Thoracic aorta (tissue), 2 donors: ENCODE measurements at regions not wholly inside any gene's neighbourhood (a gene's known extent, or its start where the extent isn't known, plus 50 kb on each side); places are given as distances from the start of the nearest gene placed in this dataset.

Experiments
- ATAC-seq: fragments of 150-250 bp; one replicate; pipeline ENCODE4 v1.8.0; 2017; ENCODE audit warnings: low read depth; ENCODE audit not compliant: insufficient number of reproducible peaks, low FRiP score
- DNase-seq: peaks from one replicate; pipeline ENCODE4 v3.0.0-alpha.2; 2020; ENCODE audit warnings: low spot score
- H3K27ac ChIP-seq, 2 donors: fragments of 200-600 bp; sonication (generic); 1 replicate in 1 of 2; 2 replicates in 1 of 2; pipeline ENCODE4 v1.5.1; 2016; ENCODE audit warnings: mild to moderate bottlenecking in 2 of 2, moderate library complexity in 2 of 2
- H3K27me3 ChIP-seq: fragments of 200-600 bp; sonication (generic); replicated peaks from 2 replicates; pipeline ENCODE4 v1.6.0; 2016; ENCODE audit warnings: mild to moderate bottlenecking; ENCODE audit not compliant: insufficient read depth
- H3K36me3 ChIP-seq: fragments of 200-600 bp; sonication (generic); one replicate; pipeline ENCODE4 v1.5.1; 2016
- H3K4me1 ChIP-seq, 2 donors: fragments of 200-600 bp; sonication (generic); 1 replicate in 1 of 2; 2 replicates in 1 of 2; pipeline versions ENCODE4 v1.5.1 to v1.6.0; 2016; ENCODE audit warnings: low read depth in 2 of 2, mild to moderate bottlenecking in 1 of 2; ENCODE audit not compliant: control insufficient read depth in 1 of 2
- H3K4me3 ChIP-seq: fragments of 200-600 bp; sonication (generic); 2 replicates; pipeline ENCODE4 v1.5.1; 2016; ENCODE audit warnings: mild to moderate bottlenecking
- H3K9me3 ChIP-seq: fragments of 200-600 bp; sonication (generic); 2 replicates; pipeline ENCODE4 v1.5.1; 2016
- TF ChIP-seq, protein P1 (sequence below): fragments of 200-600 bp; sonication (generic); IDR thresholded peaks from one replicate; pipeline ENCODE4 v1.5.1; 2019; ENCODE audit warnings: antibody characterized with exemption

DNA sequence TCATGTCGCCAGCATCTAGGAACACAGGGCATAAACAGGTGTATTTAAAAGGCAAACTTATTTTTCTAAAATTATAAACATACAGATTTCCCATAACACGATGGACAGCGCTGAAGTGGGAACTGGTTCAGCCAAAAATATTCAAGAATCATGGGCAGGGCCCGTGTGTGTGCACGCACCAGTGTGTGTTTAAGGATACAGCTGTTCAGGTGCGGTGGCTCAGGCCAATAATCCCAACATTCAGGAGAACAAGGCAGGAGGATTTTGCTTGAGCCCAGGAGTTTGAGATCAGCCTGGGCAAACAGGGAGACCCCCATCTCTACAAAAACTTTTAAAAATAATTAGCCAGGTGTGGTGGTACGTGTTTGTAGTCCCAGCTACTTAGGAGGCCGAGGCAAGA is 288.6 kb upstream of the HDAC4 start:
- peaks cover 0 to 8% of the 10 kb centered on the region in 2 donors for H3K4me1 ChIP-seq
- H3K27me3 ChIP-seq = no peaks in the 10 kb centered on the region
- no peak overlapping the region for H3K27ac ChIP-seq
- no peaks in the 10 kb centered on the region for H3K9me3 ChIP-seq
- no peaks in the 10 kb centered on the region for H3K36me3 ChIP-seq
- no peak overlapping the region for H3K4me3 ChIP-seq
- ATAC-seq (no peak), DNase-seq (no peak)
- TF ChIP-seq, protein P1, sequence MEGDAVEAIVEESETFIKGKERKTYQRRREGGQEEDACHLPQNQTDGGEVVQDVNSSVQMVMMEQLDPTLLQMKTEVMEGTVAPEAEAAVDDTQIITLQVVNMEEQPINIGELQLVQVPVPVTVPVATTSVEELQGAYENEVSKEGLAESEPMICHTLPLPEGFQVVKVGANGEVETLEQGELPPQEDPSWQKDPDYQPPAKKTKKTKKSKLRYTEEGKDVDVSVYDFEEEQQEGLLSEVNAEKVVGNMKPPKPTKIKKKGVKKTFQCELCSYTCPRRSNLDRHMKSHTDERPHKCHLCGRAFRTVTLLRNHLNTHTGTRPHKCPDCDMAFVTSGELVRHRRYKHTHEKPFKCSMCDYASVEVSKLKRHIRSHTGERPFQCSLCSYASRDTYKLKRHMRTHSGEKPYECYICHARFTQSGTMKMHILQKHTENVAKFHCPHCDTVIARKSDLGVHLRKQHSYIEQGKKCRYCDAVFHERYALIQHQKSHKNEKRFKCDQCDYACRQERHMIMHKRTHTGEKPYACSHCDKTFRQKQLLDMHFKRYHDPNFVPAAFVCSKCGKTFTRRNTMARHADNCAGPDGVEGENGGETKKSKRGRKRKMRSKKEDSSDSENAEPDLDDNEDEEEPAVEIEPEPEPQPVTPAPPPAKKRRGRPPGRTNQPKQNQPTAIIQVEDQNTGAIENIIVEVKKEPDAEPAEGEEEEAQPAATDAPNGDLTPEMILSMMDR = no peak

GRCh38 chr2:239688840-239689239 is 288.0 kb upstream of the HDAC4 start:
- Histone ChIP-seq H3K9me3 (no peaks in the 10 kb centered on the region), H3K27ac (no peak overlapping the region), H3K4me3 (no peak overlapping the region), H3K36me3 (no peaks in the 10 kb centered on the region), H3K4me1 (peaks cover 0 to 8% of the 10 kb centered on the region in 2 donors), H3K27me3 (no peaks in the 10 kb centered on the region)
- no peak for DNase-seq
- TF ChIP-seq, protein P1 = no peak
- ATAC-seq = no peak

GRCh38 chr2:239688122-239688681 is 287.4 kb upstream of the HDAC4 start:
- H3K27ac ChIP-seq = no peak overlapping the region
- no peaks in the 10 kb centered on the region for H3K9me3 ChIP-seq
- H3K4me1 ChIP-seq = peaks cover 0 to 8% of the 10 kb centered on the region in 2 donors
- H3K4me3 ChIP-seq = no peak overlapping the region
- TF ChIP-seq, protein P1 = no peak
- H3K27me3 ChIP-seq = no peaks in the 10 kb centered on the region
- H3K36me3 ChIP-seq = no peaks in the 10 kb centered on the region
- DNase-seq (no peak), ATAC-seq (no peak)

- Histone ChIP-seq H3K27me3 (no peaks in the 10 kb centered on the region), H3K36me3 (no peaks in the 10 kb centered on the region), H3K9me3 (no peaks in the 10 kb centered on the region), H3K27ac (no peak overlapping the region), H3K4me1 (peaks cover 0 to 8% of the 10 kb centered on the region in 2 donors), H3K4me3 (no peak overlapping the region)
- TF ChIP-seq, protein P1 = no peak
- ATAC-seq (no peak), DNase-seq (no peak)
Observed at GRCh38 chr2:239687441-239687840, 286.6 kb upstream of the HDAC4 start.

GRCh38 chr2:239685965-239686364 is 285.1 kb upstream of the HDAC4 start:
- H3K4me1 ChIP-seq = peaks cover 0 to under 1% of the 10 kb centered on the region in 2 donors
- no peaks in the 10 kb centered on the region for H3K36me3 ChIP-seq
- H3K27ac ChIP-seq = no peak overlapping the region
- no peaks in the 10 kb centered on the region for H3K9me3 ChIP-seq
- ATAC-seq (no peak), DNase-seq (no peak)
- H3K27me3 ChIP-seq = no peaks in the 10 kb centered on the region
- no peak overlapping the region for H3K4me3 ChIP-seq
- TF ChIP-seq, protein P1 = no peak
